IPS DF 6.9 (cell line): ENCODE measurements at regions not wholly inside any gene's neighbourhood (a gene's known extent, or its start where the extent isn't known, plus 50 kb on each side); places are given as distances from the start of the nearest gene placed in this dataset.

Source experiments
- DNase-seq: peaks from one replicate; pipeline ENCODE4 v3.0.0-alpha.2; 2013; ENCODE audit warnings: low read depth, low spot score
- H3K27ac ChIP-seq: one replicate; pipeline ENCODE4 v1.5.1; 2013; ENCODE audit warnings: low read length, control low read depth
- H3K27me3 ChIP-seq: 2 replicates; pipeline ENCODE4 v1.6.1; 2013; ENCODE audit warnings: mild to moderate bottlenecking, low read length; ENCODE audit not compliant: control insufficient read depth, insufficient read depth
- H3K36me3 ChIP-seq: 2 replicates; pipeline ENCODE4 v1.6.1; 2013; ENCODE audit warnings: low read length; ENCODE audit not compliant: control insufficient read depth, insufficient read depth
- H3K4me1 ChIP-seq: 2 replicates; pipeline ENCODE4 v1.6.1; 2013; ENCODE audit warnings: low read length; ENCODE audit not compliant: control insufficient read depth, insufficient read depth
- H3K4me3 ChIP-seq: 2 replicates; pipeline ENCODE4 v1.5.1; 2013; ENCODE audit warnings: mild to moderate bottlenecking, low read length
- H3K9me3 ChIP-seq: 2 replicates; pipeline ENCODE4 v1.6.1; 2013; ENCODE audit warnings: low read length, inconsistent platforms; ENCODE audit not compliant: control insufficient read depth, insufficient read depth
- WGBS: extraction: QIAGEN DNeasy Blood & Tissue Kit; methylation state at CpG from one replicate; pipeline ENCODE4 v1.1.7; 2013; ENCODE audit warnings: mixed read lengths, missing lambda C conversion rate; ENCODE audit not compliant: insufficient read length, insufficient coverage; 5-methylcytosine and 5-hydroxymethylcytosine counted together

GRCh38 chr12:114789276-114789675 lies 105.3 kb upstream of the TBX3 start:
- no peak overlapping the region for H3K4me3 ChIP-seq
- H3K4me1 ChIP-seq: 0 out of 2 replicates have a peak, but pooled peaks cover 3% of the 10 kb centered on the region
- no CpG with 5 or more reads among the region's 3 CpGs for WGBS
- H3K27me3 ChIP-seq: no peaks in the 10 kb centered on the region
- no peaks in the 10 kb centered on the region for H3K9me3 ChIP-seq
- no peaks in the 10 kb centered on the region for H3K36me3 ChIP-seq
- no peak overlapping the region for H3K27ac ChIP-seq
- no peak for DNase-seq

GRCh38 chr12:114784526-114784925 lies 100.6 kb upstream of the TBX3 start:
- Histone ChIP-seq H3K4me3 (no peak overlapping the region), H3K9me3 (no peaks in the 10 kb centered on the region), H3K27me3 (no peaks in the 10 kb centered on the region), H3K4me1 (0 out of 2 replicates have a peak, but pooled peaks cover 1% of the 10 kb centered on the region), H3K36me3 (no peaks in the 10 kb centered on the region), H3K27ac (no peak overlapping the region)
- no CpG with 5 or more reads among the region's 3 CpGs for WGBS
- no peak for DNase-seq

GRCh38 chr12:114783089-114783618 lies 99.2 kb upstream of the TBX3 start:
- no CpG with 5 or more reads among the region's 8 CpGs for WGBS
- Histone ChIP-seq H3K36me3 (no peaks in the 10 kb centered on the region), H3K9me3 (no peaks in the 10 kb centered on the region), H3K4me1 (0 out of 2 replicates have a peak, but pooled peaks cover 1% of the 10 kb centered on the region), H3K4me3 (no peak overlapping the region), H3K27ac (no peak overlapping the region), H3K27me3 (no peaks in the 10 kb centered on the region)
- no peak for DNase-seq

- Histone ChIP-seq H3K27ac (no peak overlapping the region), H3K36me3 (no peaks in the 10 kb centered on the region), H3K27me3 (no peaks in the 10 kb centered on the region), H3K4me1 (0 out of 2 replicates have a peak, but pooled peaks cover 1% of the 10 kb centered on the region), H3K4me3 (no peak overlapping the region), H3K9me3 (no peaks in the 10 kb centered on the region)
- no CpG with 5 or more reads among the region's 5 CpGs for WGBS
- no peak for DNase-seq
Measured at GRCh38 chr12:114780746-114781399, 96.9 kb upstream of the TBX3 start.

- H3K27me3 ChIP-seq: no peaks in the 10 kb centered on the region
- no peak overlapping the region for H3K27ac ChIP-seq
- no peak overlapping the region for H3K4me3 ChIP-seq
- H3K36me3 ChIP-seq: no peaks in the 10 kb centered on the region
- DNase-seq: no peak
- 0 out of 2 replicates have a peak, but pooled peaks cover 1% of the 10 kb centered on the region for H3K4me1 ChIP-seq
- no peaks in the 10 kb centered on the region for H3K9me3 ChIP-seq
Measured at GRCh38 chr12:114779647-114780046, 95.7 kb upstream of the TBX3 start.

GRCh38 chr12:114779186-114779585 lies 95.2 kb upstream of the TBX3 start:
- Histone ChIP-seq H3K9me3 (no peaks in the 10 kb centered on the region), H3K4me1 (no peaks in the 10 kb centered on the region), H3K36me3 (no peaks in the 10 kb centered on the region), H3K4me3 (no peak overlapping the region), H3K27ac (no peak overlapping the region), H3K27me3 (no peaks in the 10 kb centered on the region)
- WGBS: no CpG with 5 or more reads among the region's 3 CpGs
- DNase-seq: no peak

GRCh38 chr12:114776731-114777442 lies 92.9 kb upstream of the TBX3 start:
- WGBS: no CpG with 5 or more reads among the region's 15 CpGs
- H3K9me3 ChIP-seq: no peaks in the 10 kb centered on the region
- H3K36me3 ChIP-seq: no peaks in the 10 kb centered on the region
- no peak overlapping the region for H3K4me3 ChIP-seq
- H3K27me3 ChIP-seq: no peaks in the 10 kb centered on the region
- DNase-seq: no peak
- no peaks in the 10 kb centered on the region for H3K4me1 ChIP-seq
- no peak overlapping the region for H3K27ac ChIP-seq

GRCh38 chr12:114774699-114775098 lies 90.7 kb upstream of the TBX3 start:
- H3K36me3 ChIP-seq: no peaks in the 10 kb centered on the region
- DNase-seq: no peak
- no peaks in the 10 kb centered on the region for H3K9me3 ChIP-seq
- WGBS: no CpG with 5 or more reads among the region's 5 CpGs
- H3K4me1 ChIP-seq: no peaks in the 10 kb centered on the region
- no peak overlapping the region for H3K4me3 ChIP-seq
- no peak overlapping the region for H3K27ac ChIP-seq
- no peaks in the 10 kb centered on the region for H3K27me3 ChIP-seq

GRCh38 chr12:114774197-114774596 lies 90.2 kb upstream of the TBX3 start:
- no peaks in the 10 kb centered on the region for H3K27me3 ChIP-seq
- H3K4me1 ChIP-seq: no peaks in the 10 kb centered on the region
- no peaks in the 10 kb centered on the region for H3K36me3 ChIP-seq
- H3K27ac ChIP-seq: no peak overlapping the region
- no peak for DNase-seq
- WGBS: no CpG with 5 or more reads among the region's 11 CpGs
- H3K4me3 ChIP-seq: no peak overlapping the region
- H3K9me3 ChIP-seq: no peaks in the 10 kb centered on the region

GRCh38 chr12:114770323-114770722 lies 86.3 kb upstream of the TBX3 start:
- no peaks in the 10 kb centered on the region for H3K4me1 ChIP-seq
- no peak for DNase-seq
- no peaks in the 10 kb centered on the region for H3K27me3 ChIP-seq
- no peaks in the 10 kb centered on the region for H3K36me3 ChIP-seq
- H3K4me3 ChIP-seq: no peak overlapping the region
- H3K9me3 ChIP-seq: no peaks in the 10 kb centered on the region
- no CpG with 5 or more reads among the region's 3 CpGs for WGBS
- H3K27ac ChIP-seq: no peak overlapping the region
